Tibial artery (tissue), 4 donors: ENCODE measurements at regions not wholly inside any gene's neighbourhood (a gene's known extent, or its start where the extent isn't known, plus 50 kb on each side); places are given as distances from the start of the nearest gene placed in this dataset.

Source experiments
- DNase-seq, 2 donors: peaks; one replicate each; pipeline ENCODE4 v3.0.0-alpha.2; 2019
- H3K27ac ChIP-seq, 2 donors: fragments of 200-600 bp; sonication (generic) in 1 of 2; 1 replicate in 1 of 2; 2 replicates in 1 of 2; pipeline ENCODE4 v1.5.1; 2018 to 2019; ENCODE audit warnings: mild to moderate bottlenecking in 1 of 2
- H3K27me3 ChIP-seq, 2 donors: fragments of 200-600 bp; sonication (generic) in 1 of 2; one replicate each; pipeline versions ENCODE4 v1.5.1 to v1.6.0; 2016 to 2019
- H3K36me3 ChIP-seq, 3 donors: fragments of 200-600 bp; sonication (generic) in 2 of 3; one replicate each; pipeline ENCODE4 v1.5.1; 2016 to 2019; ENCODE audit warnings: mild to moderate bottlenecking in 2 of 3
- H3K4me1 ChIP-seq, 4 donors: fragments of 200-600 bp; sonication (generic) in 2 of 4; 1 replicate in 3 of 4; 2 replicates in 1 of 4; pipeline ENCODE4 v1.5.1; 2016 to 2019
- H3K4me3 ChIP-seq, 2 donors: fragments of 200-600 bp; sonication (generic) in 1 of 2; 1 replicate in 1 of 2; 2 replicates in 1 of 2; pipeline ENCODE4 v1.5.1; 2018 to 2019; ENCODE audit warnings: mild to moderate bottlenecking in 2 of 2
- H3K9me3 ChIP-seq, 3 donors: fragments of 200-600 bp; sonication (generic) in 1 of 3; one replicate each; pipeline ENCODE4 v1.5.1; 2016 to 2019
- CTCF ChIP-seq, 2 experiments: fragments of 200-600 bp in 1 of 2; fragments of 450-650 bp in 1 of 2; IDR thresholded peaks; one replicate each; pipeline ENCODE4 v1.5.1; 2017 to 2019; ENCODE audit warnings: antibody characterized with exemption in 2 of 2, mild to moderate bottlenecking in 1 of 2, moderate library complexity in 1 of 2
- intact Hi-C: fragments of 100-400 bp; cut with DNase I; formaldehyde crosslinking; loops from one replicate; pipeline ENCODE4 v1.15.0; 2023; ENCODE audit warnings: low total_unique reads

- intact Hi-C loops, result loop anchor here (5.0 kb wide), 1 partner anchor 282 kb away; no protein-coding TSS in a partner anchor
- Histone ChIP-seq H3K4me1 (peaks cover 0 to 15% (median 4%) of the 10 kb centered on the region in 4 donors), H3K27me3 (no peaks in the 10 kb centered on the region), H3K36me3 (no peaks in the 10 kb centered on the region), H3K9me3 (no peaks in the 10 kb centered on the region), H3K27ac (no peak overlapping the region), H3K4me3 (no peak overlapping the region)
- no peak for DNase-seq
- TF ChIP-seq CTCF (IDR thresholded peaks at IDR 0.05), result no peak
Observed at GRCh38 chr2:41694536-41695049, 353.2 kb upstream of the PKDCC start.

GRCh38 chr2:41695198-41696113 lies 352.4 kb upstream of the PKDCC start:
- no peak overlapping the region for H3K27ac ChIP-seq
- no peak for DNase-seq
- intact Hi-C loops, result loop anchor here (5.0 kb wide), 1 partner anchor 283 kb away; no protein-coding TSS in a partner anchor
- H3K27me3 ChIP-seq, result no peaks in the 10 kb centered on the region
- no peaks in the 10 kb centered on the region for H3K36me3 ChIP-seq
- no peak overlapping the region for H3K4me3 ChIP-seq
- no peaks in the 10 kb centered on the region for H3K9me3 ChIP-seq
- no peak for TF ChIP-seq CTCF (IDR thresholded peaks at IDR 0.05)
- peaks cover 0 to 15% (median 4%) of the 10 kb centered on the region in 4 donors for H3K4me1 ChIP-seq

- TF ChIP-seq CTCF (IDR thresholded peaks at IDR 0.05), result no peak
- H3K27me3 ChIP-seq, result no peaks in the 10 kb centered on the region
- H3K36me3 ChIP-seq, result no peaks in the 10 kb centered on the region
- DNase-seq, result no peak
- H3K4me3 ChIP-seq, result no peak overlapping the region
- no peak overlapping the region for H3K27ac ChIP-seq
- H3K4me1 ChIP-seq, result peaks cover 0 to 15% (median 4%) of the 10 kb centered on the region in 4 donors
- intact Hi-C loops, result loop anchor here (5.0 kb wide), 1 partner anchor 285 kb away; no protein-coding TSS in a partner anchor
- no peaks in the 10 kb centered on the region for H3K9me3 ChIP-seq
Observed at GRCh38 chr2:41697389-41697788, 350.4 kb upstream of the PKDCC start.

- H3K27ac ChIP-seq, result no peak overlapping the region
- intact Hi-C loops, result loop anchor here (5.0 kb wide), 1 partner anchor 287 kb away; no protein-coding TSS in a partner anchor
- H3K9me3 ChIP-seq, result no peaks in the 10 kb centered on the region
Observed at GRCh38 chr2:41698678-41699422, 349.0 kb upstream of the PKDCC start.

More at GRCh38 chr2:41698678-41699422, 349.0 kb upstream of the PKDCC start:
- H3K27me3 ChIP-seq, result no peaks in the 10 kb centered on the region
- H3K36me3 ChIP-seq, result no peaks in the 10 kb centered on the region
- peak overlapping the region; percentile 26 to 42 for H3K4me3 ChIP-seq
- H3K4me1 ChIP-seq, result peaks cover 0 to 15% (median 4%) of the 10 kb centered on the region in 4 donors
- peak; percentile 82 to 94 for TF ChIP-seq CTCF (IDR thresholded peaks at IDR 0.05)
- DNase-seq, result peak in 1 of 2 donors; percentile 68
